Mucosa of stomach (tissue), 1 donor: ENCODE measurements at regions not wholly inside any gene's neighbourhood (a gene's known extent, or its start where the extent isn't known, plus 50 kb on each side); places are given as distances from the start of the nearest gene placed in this dataset.

ENCODE experiments used
- H3K27me3 ChIP-seq: one replicate; pipeline ENCODE4 v1.7.0; 2013; ENCODE audit warnings: mild to moderate bottlenecking, low read length; ENCODE audit not compliant: control insufficient read depth, insufficient read depth
- H3K36me3 ChIP-seq: one replicate; pipeline ENCODE4 v1.7.0; 2013; ENCODE audit warnings: low read length; ENCODE audit not compliant: control insufficient read depth, insufficient read depth
- H3K4me1 ChIP-seq: one replicate; pipeline ENCODE4 v1.7.0; 2013; ENCODE audit warnings: mild to moderate bottlenecking, low read length; ENCODE audit not compliant: control insufficient read depth, insufficient read depth
- H3K4me3 ChIP-seq: one replicate; pipeline ENCODE4 v1.7.0; 2013; ENCODE audit warnings: low read length
- H3K9ac ChIP-seq: one replicate; pipeline ENCODE4 v1.7.0; 2013; ENCODE audit warnings: mild to moderate bottlenecking, low read length, moderate library complexity
- H3K9me3 ChIP-seq: one replicate; pipeline ENCODE4 v1.7.0; 2013; ENCODE audit warnings: mild to moderate bottlenecking, low read length, moderate library complexity; ENCODE audit not compliant: control insufficient read depth
- donor health status: Pancreatic carcinoma.

DNA sequence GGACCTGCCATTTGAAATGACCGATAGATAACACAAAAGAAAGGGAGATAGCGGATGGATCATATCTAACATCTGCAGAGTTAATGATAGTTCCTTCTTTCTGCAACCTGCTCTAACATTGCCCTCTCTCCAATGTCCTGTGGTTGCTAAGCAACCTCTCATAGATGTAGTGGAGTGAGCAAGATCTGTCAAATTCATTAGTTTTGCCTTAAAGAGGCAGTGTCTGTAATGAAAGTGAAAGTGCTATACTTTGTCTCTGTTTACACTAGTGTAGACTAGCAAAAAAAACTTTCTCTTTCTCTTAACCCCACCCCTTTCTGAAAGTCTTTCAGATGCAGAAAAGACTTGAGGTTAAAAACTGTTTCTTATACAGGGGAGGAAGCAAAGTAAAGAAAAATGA is 1196.9 kb downstream of the SORCS3 start:
- Histone ChIP-seq H3K4me3 (peak overlapping the region; percentile 27), H3K27me3 (no peaks in the 10 kb centered on the region), H3K36me3 (no peaks in the 10 kb centered on the region), H3K4me1 (no peaks in the 10 kb centered on the region), H3K9me3 (no peaks in the 10 kb centered on the region), H3K9ac (no peak overlapping the region)

DNA sequence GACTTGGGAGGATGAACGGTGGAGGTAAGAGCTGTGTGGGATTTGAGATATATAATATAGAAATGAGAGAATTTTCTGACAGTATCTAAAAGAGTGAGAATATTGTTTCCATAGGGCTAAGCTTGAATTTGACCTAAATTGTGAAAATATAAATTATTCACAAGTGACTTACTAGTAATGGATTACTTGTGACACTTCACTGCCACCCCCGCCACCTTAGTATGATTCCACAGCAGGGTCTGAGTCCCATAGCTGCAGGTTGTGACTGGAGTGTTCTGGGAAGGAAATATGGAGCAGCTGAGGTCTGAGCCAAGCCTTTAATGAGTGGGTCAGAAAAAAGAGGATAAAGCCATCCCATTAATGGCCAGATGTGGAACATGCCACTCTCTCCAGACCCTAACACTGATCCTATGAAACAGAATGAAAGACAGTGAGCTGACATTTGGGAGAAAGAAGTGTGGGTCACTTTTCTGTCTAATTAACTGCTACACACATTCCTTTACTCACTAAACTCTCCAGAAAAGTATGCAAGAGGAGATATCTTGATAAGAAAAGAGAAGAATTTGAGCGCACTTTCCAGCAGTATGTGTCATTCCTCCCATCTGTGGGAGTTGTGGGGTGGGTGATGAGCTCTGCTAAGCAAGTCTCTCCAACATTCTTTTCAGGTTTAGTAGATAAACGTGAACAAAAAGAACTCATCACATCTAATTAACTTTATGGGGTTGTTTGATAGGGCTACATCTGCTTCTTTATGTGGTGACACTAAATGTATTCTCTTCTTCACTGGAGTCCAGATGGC is 1193.4 kb downstream of the SORCS3 start:
- Histone ChIP-seq H3K9ac (no peak overlapping the region), H3K4me3 (no peak overlapping the region), H3K4me1 (no peaks in the 10 kb centered on the region), H3K27me3 (no peaks in the 10 kb centered on the region), H3K9me3 (no peaks in the 10 kb centered on the region), H3K36me3 (no peaks in the 10 kb centered on the region)

DNA sequence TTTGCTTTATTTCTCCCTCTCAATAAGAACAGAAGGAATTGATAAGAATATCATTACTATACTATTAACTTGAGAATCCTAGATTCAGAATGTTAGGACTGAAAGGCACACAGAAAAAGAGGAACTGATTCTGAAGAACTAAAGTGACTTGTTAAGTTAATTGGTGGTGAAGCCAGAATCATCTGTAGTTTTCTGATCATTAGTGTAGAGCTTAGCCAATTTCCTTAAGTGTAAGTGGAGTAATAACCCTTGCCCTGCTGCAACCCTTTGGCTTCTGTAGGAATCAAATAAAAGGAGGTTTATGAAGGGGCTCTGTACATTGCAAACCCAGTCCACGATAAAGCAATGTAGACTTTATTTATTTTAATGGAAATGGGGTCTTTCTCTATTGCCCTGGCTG is 1186.0 kb downstream of the SORCS3 start:
- H3K4me1 ChIP-seq = no peaks in the 10 kb centered on the region
- no peaks in the 10 kb centered on the region for H3K27me3 ChIP-seq
- H3K9me3 ChIP-seq = no peaks in the 10 kb centered on the region
- H3K9ac ChIP-seq = no peak overlapping the region
- no peak overlapping the region for H3K4me3 ChIP-seq
- no peaks in the 10 kb centered on the region for H3K36me3 ChIP-seq

DNA sequence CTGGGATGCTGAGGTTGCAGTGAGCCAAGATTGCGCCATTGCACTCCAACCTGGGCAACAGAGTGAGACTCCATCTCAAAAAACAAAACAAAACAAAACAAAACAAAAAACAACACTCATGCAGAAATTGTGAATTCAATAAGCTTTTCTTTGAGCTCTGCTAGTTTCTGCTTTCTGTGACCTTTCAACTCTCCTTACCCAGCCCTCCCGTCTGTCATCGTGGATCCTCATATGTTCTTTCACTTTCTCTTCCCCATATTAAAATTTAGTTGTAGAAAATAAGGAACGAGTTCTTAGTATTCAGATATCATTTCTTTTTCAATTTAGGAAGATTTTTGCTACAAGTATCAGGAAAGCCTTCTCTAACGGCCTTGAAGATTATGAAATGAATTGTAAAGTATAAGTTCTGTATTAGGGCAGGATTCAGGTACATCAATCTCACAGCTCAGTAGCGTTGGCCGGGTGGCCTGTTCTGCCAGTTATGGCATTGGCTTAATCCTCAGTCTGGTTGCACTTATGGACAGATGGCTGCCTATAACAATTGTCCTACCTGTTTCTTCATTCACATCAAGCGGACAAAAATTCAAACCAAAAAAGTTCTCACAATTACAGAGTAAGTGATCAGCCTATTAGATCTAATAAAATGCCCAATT is 1167.0 kb downstream of the SORCS3 start:
- H3K9me3 ChIP-seq = no peaks in the 10 kb centered on the region
- no peaks in the 10 kb centered on the region for H3K4me1 ChIP-seq
- H3K9ac ChIP-seq = no peak overlapping the region
- no peak overlapping the region for H3K4me3 ChIP-seq
- no peaks in the 10 kb centered on the region for H3K36me3 ChIP-seq
- H3K27me3 ChIP-seq = no peaks in the 10 kb centered on the region

DNA sequence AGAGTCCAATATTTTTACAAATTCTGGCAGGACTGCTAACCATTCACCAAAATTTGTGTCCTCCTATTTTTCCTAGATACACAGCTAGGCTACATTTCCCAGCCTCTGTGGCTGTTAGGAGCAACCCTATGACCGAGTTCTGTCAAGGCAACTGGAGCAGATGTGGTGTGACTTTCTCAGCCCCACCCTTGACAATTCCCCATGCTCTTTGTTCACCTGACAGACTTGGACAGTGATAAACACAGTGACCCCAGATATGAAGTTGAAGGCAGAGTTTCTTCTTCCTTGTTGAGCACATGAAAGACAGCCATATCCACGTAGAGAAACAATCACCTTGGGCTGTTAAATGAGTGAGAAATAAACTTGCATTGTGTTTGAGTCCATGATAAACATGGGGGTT is 1162.1 kb downstream of the SORCS3 start:
- H3K9ac ChIP-seq = no peak overlapping the region
- no peaks in the 10 kb centered on the region for H3K9me3 ChIP-seq
- no peaks in the 10 kb centered on the region for H3K36me3 ChIP-seq
- H3K27me3 ChIP-seq = no peaks in the 10 kb centered on the region
- no peaks in the 10 kb centered on the region for H3K4me1 ChIP-seq
- no peak overlapping the region for H3K4me3 ChIP-seq

DNA sequence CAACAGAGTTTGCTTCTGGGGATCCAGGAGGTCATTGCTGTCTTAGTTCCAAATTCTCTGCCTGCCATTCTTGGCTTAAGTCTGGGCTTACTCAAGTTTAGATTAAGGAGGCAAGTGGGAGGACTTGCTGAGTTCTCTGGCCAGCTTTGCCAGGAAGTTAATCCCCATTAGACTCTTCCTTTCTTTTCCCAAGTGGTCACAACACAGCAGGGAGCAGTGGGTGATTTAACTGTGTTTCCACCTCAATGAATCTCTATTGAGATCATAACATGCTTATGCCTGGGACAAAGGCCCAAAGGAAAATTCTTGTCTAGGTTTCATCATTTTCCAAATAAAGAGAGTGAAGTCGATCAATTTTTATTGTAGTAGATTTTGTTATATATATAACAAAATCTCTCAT is 1159.6 kb downstream of the SORCS3 start:
- Histone ChIP-seq H3K4me3 (no peak overlapping the region), H3K4me1 (no peaks in the 10 kb centered on the region), H3K9ac (no peak overlapping the region), H3K36me3 (no peaks in the 10 kb centered on the region), H3K9me3 (no peaks in the 10 kb centered on the region), H3K27me3 (no peaks in the 10 kb centered on the region)

DNA sequence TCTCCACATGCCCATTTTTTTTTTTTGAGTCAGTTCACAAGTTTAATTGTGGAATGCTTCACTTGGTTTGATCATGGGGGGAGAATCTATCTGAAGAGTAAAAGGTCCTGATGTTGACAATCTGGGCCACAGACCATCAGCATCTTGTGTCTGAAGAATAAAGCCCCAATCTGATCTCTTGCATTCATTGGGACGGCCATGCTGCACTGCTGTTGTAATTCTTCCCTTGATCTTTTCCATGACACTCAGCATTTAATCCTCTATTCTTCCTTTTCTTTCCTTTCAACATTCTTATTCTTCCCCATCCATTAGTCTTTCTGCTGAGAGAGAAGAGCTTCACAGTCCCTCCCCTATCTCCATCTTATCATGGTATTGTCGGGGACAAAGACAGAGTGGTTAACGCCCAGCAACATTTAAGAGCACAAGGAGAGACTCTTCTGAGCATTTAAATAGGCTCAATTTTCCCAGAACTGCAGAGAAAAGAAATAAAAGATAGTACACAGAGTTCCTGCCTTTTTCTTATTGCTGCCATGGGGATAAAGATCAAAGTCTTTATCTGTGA is 1157.3 kb downstream of the SORCS3 start:
- Histone ChIP-seq H3K4me1 (no peaks in the 10 kb centered on the region), H3K9ac (no peak overlapping the region), H3K4me3 (no peak overlapping the region), H3K27me3 (no peaks in the 10 kb centered on the region), H3K9me3 (no peaks in the 10 kb centered on the region), H3K36me3 (no peaks in the 10 kb centered on the region)

DNA sequence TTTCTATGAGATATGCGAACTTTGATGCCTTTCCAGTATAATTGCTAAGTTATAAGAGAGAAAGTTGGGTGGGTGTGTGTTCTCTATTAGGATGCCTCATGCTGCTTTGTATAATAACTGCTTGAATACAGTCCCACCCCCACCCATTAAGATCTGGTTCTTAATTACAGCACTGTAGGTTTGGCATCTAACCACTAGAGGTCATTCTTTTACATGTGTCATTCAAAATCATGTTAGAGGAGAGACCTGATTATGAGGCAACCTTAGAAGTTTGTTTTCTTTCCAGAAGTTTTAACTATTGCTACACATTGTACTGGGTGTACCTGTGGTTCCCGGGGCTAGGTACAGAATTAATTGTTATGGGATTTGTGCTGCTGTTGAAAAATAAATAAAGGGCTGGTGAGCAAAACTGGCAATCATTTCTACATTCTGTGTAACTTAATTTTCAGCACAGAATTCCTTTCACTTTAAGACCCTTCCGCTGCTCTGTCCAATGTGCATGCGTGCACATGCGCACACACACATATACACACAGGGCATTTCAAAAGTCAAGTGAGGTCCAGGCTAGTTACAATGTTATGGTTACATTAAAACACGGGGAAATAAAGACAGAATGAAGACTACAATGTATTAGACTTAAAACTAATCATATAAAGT is 1156.3 kb downstream of the SORCS3 start:
- Histone ChIP-seq H3K4me3 (no peak overlapping the region), H3K9me3 (no peaks in the 10 kb centered on the region), H3K27me3 (no peaks in the 10 kb centered on the region), H3K4me1 (no peaks in the 10 kb centered on the region), H3K9ac (no peak overlapping the region), H3K36me3 (no peaks in the 10 kb centered on the region)

DNA sequence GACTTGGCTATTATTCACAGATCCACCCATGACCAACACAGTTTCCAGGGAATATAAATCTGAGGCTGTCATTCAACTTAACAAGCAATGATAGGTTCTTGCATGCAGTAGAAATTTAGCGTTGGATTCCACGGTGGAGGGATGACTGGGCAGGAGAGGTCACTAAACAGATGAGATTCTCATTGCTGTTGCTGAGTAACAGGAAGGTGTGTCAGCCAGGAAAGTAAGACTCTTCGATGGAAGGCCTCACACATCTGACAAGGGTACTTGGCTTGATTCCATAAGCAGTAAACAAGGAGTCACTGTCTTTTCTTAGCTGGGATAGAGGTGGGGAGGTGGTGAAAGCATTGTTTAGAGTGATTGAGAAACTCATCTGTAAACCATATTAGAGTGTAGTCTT is 1152.0 kb downstream of the SORCS3 start:
- Histone ChIP-seq H3K36me3 (no peaks in the 10 kb centered on the region), H3K9me3 (no peaks in the 10 kb centered on the region), H3K4me3 (no peak overlapping the region), H3K9ac (no peak overlapping the region), H3K4me1 (no peaks in the 10 kb centered on the region), H3K27me3 (no peaks in the 10 kb centered on the region)

DNA sequence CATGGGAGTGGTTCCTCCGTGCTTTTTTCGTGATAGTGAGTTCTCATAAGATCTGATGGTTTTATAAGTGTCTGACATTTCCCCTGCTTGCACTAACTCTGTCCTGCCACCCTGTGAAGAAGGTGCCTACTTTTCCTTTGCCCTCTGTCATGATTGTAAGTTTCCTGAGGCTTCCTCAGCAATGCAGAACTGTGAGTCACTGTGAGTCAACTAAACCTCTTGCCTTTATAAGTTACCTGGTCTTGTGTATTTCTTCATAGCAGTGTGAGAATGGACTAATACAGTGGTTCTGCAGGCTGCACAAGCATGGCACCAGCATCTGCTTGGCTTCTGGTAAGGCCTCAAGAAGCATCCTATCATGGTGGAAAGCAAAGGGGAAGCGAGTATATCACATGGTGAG is 1144.6 kb downstream of the SORCS3 start:
- H3K4me1 ChIP-seq = no peaks in the 10 kb centered on the region
- H3K4me3 ChIP-seq = no peak overlapping the region

DNA sequence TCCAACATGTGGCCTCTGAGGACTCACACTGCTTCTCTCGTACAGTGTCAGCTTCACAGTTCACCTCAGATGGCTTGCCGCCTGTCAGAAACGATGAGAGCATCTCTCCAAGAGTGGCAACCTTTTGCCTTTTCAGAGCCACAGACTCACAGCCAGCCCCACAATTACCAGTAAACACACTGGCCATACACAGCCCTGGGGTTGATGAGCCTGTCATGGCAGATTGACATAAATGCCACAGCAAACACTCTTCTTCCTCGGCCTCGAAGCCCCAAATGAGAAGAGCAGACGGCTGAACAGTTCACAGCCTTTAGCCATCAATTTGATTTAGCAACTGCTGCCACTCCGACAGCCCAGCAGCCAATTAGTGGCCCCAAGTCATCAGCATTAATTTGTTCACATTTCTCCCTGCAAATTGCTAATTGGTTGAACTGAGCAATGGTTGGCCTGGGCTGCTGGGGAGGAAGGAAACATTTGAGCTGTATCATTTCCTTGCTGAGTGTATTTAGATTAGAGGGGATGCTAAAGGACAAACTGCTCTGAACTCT is 1142.9 kb downstream of the SORCS3 start:
- Histone ChIP-seq H3K4me1 (no peaks in the 10 kb centered on the region), H3K4me3 (no peak overlapping the region), H3K36me3 (no peaks in the 10 kb centered on the region), H3K9me3 (no peaks in the 10 kb centered on the region), H3K9ac (no peak overlapping the region), H3K27me3 (no peaks in the 10 kb centered on the region)

More for the DNA sequence above, 1144.6 kb downstream of the SORCS3 start:
- no peaks in the 10 kb centered on the region for H3K27me3 ChIP-seq
- no peaks in the 10 kb centered on the region for H3K36me3 ChIP-seq
- no peaks in the 10 kb centered on the region for H3K9me3 ChIP-seq
- H3K9ac ChIP-seq = no peak overlapping the region

DNA sequence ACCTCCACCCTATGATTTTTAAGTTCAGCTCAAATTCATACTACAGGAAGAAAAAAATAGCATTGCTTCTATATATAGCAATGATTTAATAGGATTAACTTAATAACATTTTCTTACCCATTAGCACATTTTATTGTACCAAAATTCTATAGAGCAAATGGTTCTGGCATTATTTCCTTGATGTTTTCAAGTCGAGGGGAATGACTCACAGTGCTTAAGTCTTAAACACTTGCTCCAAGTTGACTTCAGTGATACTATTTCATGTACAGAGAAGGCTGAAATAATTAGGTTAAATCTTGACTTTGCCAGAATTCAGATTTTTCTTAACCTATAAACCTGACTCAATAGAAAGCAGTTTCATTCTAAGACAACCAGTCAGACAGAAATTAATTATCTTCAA is 1133.8 kb downstream of the SORCS3 start:
- Histone ChIP-seq H3K4me3 (no peak overlapping the region), H3K4me1 (no peaks in the 10 kb centered on the region), H3K9ac (no peak overlapping the region), H3K27me3 (no peaks in the 10 kb centered on the region), H3K36me3 (no peaks in the 10 kb centered on the region), H3K9me3 (no peaks in the 10 kb centered on the region)
